ENCODE measurements at regions not wholly inside any gene's neighbourhood (a gene's known extent, or its start where the extent isn't known, plus 50 kb on each side); places are given as distances from the start of the nearest gene placed in this dataset.

GRCh38 chr4:179492260-179493080, 2050.2 kb upstream of the AGA start:
- Histone ChIP-seq H3K36me3 (ENCODE audit: insufficient read depth, low read length) (no peaks in the 10 kb centered on the region), H2AFZ (ENCODE audit: low read depth, low read length) (no peak overlapping the region), H3K4me3 (ENCODE audit: low read depth in 1 of 2, low read length in 2 of 2) (no peak overlapping the region), H3K27me3 (ENCODE audit: insufficient read depth, low read length, poor library complexity) (no peaks in the 10 kb centered on the region), H4K20me1 (ENCODE audit: insufficient read depth, low read length) (no peaks in the 10 kb centered on the region), H3K9ac (ENCODE audit: low read depth, low read length) (no peak overlapping the region), H3K79me2 (ENCODE audit: insufficient read depth, low read length) (no peaks in the 10 kb centered on the region), H3K4me1 (ENCODE audit: insufficient read depth, low read length) (no peaks in the 10 kb centered on the region), H3K27ac (ENCODE audit: low read length) (no peak overlapping the region), H3K4me2 (ENCODE audit: insufficient read depth, low read length) (no peak overlapping the region), H3K9me3 (ENCODE audit: insufficient read depth, low read length, severe bottlenecking) (no peaks in the 10 kb centered on the region)
- no peak for ATAC-seq (ENCODE audit: insufficient read depth, low read depth)
- TF ChIP-seq CTCF (IDR thresholded peaks at IDR 0.05; ENCODE audit: borderline replicate concordance, extremely low read depth, low read length, poor library complexity, severe bottlenecking) (no peak), EZH2 (IDR thresholded peaks at IDR 0.05; ENCODE audit: borderline replicate concordance, low read depth, low read length, severe bottlenecking) (no peak)
- DNase-seq, result no peak

GRCh38 chr4:179503976-179504375, 2061.7 kb upstream of the AGA start:
- H3K4me1 ChIP-seq (ENCODE audit: insufficient read depth, low read length), result no peaks in the 10 kb centered on the region
- no peaks in the 10 kb centered on the region for H4K20me1 ChIP-seq (ENCODE audit: insufficient read depth, low read length)
- no peak overlapping the region for H3K9ac ChIP-seq (ENCODE audit: low read depth, low read length)
- H3K36me3 ChIP-seq (ENCODE audit: insufficient read depth, low read length), result no peaks in the 10 kb centered on the region
- no peak overlapping the region for H2AFZ ChIP-seq (ENCODE audit: low read depth, low read length)
- no peaks in the 10 kb centered on the region for H3K27me3 ChIP-seq (ENCODE audit: insufficient read depth, low read length, poor library complexity)
- no peaks in the 10 kb centered on the region for H3K79me2 ChIP-seq (ENCODE audit: insufficient read depth, low read length)
- no peak for TF ChIP-seq CTCF (IDR thresholded peaks at IDR 0.05; ENCODE audit: borderline replicate concordance, extremely low read depth, low read length, poor library complexity, severe bottlenecking)
- TF ChIP-seq EZH2 (IDR thresholded peaks at IDR 0.05; ENCODE audit: borderline replicate concordance, low read depth, low read length, severe bottlenecking), result no peak
- H3K4me3 ChIP-seq (ENCODE audit: low read depth in 1 of 2, low read length in 2 of 2), result no peak overlapping the region
- ATAC-seq (ENCODE audit: insufficient read depth, low read depth) (no peak), DNase-seq (no peak)
- H3K27ac ChIP-seq (ENCODE audit: low read length), result no peak overlapping the region
- H3K4me2 ChIP-seq (ENCODE audit: insufficient read depth, low read length), result no peak overlapping the region
- no peaks in the 10 kb centered on the region for H3K9me3 ChIP-seq (ENCODE audit: insufficient read depth, low read length, severe bottlenecking)

- H2AFZ ChIP-seq (ENCODE audit: low read depth, low read length), result no peak overlapping the region
- TF ChIP-seq CTCF (IDR thresholded peaks at IDR 0.05; ENCODE audit: borderline replicate concordance, extremely low read depth, low read length, poor library complexity, severe bottlenecking), result no peak
- no peak for TF ChIP-seq EZH2 (IDR thresholded peaks at IDR 0.05; ENCODE audit: borderline replicate concordance, low read depth, low read length, severe bottlenecking)
- H3K9me3 ChIP-seq (ENCODE audit: insufficient read depth, low read length, severe bottlenecking), result no peaks in the 10 kb centered on the region
- DNase-seq (no peak), ATAC-seq (ENCODE audit: insufficient read depth, low read depth) (no peak)
- H4K20me1 ChIP-seq (ENCODE audit: insufficient read depth, low read length), result no peaks in the 10 kb centered on the region
- no peak overlapping the region for H3K9ac ChIP-seq (ENCODE audit: low read depth, low read length)
- H3K36me3 ChIP-seq (ENCODE audit: insufficient read depth, low read length), result no peaks in the 10 kb centered on the region
- H3K27ac ChIP-seq (ENCODE audit: low read length), result no peak overlapping the region
- H3K4me2 ChIP-seq (ENCODE audit: insufficient read depth, low read length), result no peak overlapping the region
- H3K79me2 ChIP-seq (ENCODE audit: insufficient read depth, low read length), result no peaks in the 10 kb centered on the region
- no peaks in the 10 kb centered on the region for H3K27me3 ChIP-seq (ENCODE audit: insufficient read depth, low read length, poor library complexity)
- no peaks in the 10 kb centered on the region for H3K4me1 ChIP-seq (ENCODE audit: insufficient read depth, low read length)
- H3K4me3 ChIP-seq (ENCODE audit: low read depth in 1 of 2, low read length in 2 of 2), result no peak overlapping the region
These were observed 2067.3 kb upstream of the AGA start for GRCh38 chr4:179509489-179509888.
